ENCODE measurements at regions not wholly inside any gene's neighbourhood (a gene's known extent, or its start where the extent isn't known, plus 50 kb on each side); places are given as distances from the start of the nearest gene placed in this dataset.

- TF ChIP-seq CTCF (IDR thresholded peaks at IDR 0.05) (no peak), POLR2A (IDR thresholded peaks at IDR 0.05) (no peak)
These were observed 131.1 kb upstream of the ROBO1 start for GRCh38 chr3:79898907-79899306.
